OCI-LY7 (cell line): ENCODE measurements at regions not wholly inside any gene's neighbourhood (a gene's known extent, or its start where the extent isn't known, plus 50 kb on each side); places are given as distances from the start of the nearest gene placed in this dataset.

Source experiments
- BruUV-seq: library from RNA; stranded (reverse); fragments of 400-500 nt; replicated peaks from 2 replicates; lab custom pipeline; 2021; lab: Mats Ljungman, UMichigan
- CTCF ChIA-PET: fragments of 300-600 bp; sonication (Branson Sonifier 250); formaldehyde crosslinking; loops from one replicate; lab custom pipeline; 2022; ENCODE audit warnings: antibody characterized with exemption; ENCODE audit not compliant: unreplicated experiment; lab: Charles Lee
- POLR2A ChIA-PET: fragments of 300-600 bp; sonication (Branson Sonifier 250); formaldehyde crosslinking; loops from one replicate; lab custom pipeline; 2022; ENCODE audit warnings: antibody characterized with exemption; lab: Charles Lee
- DNase-seq: peaks from one replicate; pipeline ENCODE4 v3.0.0-alpha.2; 2015; ENCODE audit warnings: low spot score
- H2AFZ ChIP-seq: fragments of 200-600 bp; sonication (generic), shearing (Covaris generic); 2 replicates; pipeline ENCODE4 v1.6.1; 2014; ENCODE audit warnings: mild to moderate bottlenecking, antibody characterized with exemption, low read length, moderate library complexity
- H3K27ac ChIP-seq: fragments of 200-600 bp; sonication (generic); 2 replicates; pipeline ENCODE4 v1.5.1; 2014; ENCODE audit warnings: mixed run types, low read depth, mild to moderate bottlenecking, moderate library complexity, low read length, inconsistent platforms; ENCODE audit not compliant: poor library complexity, severe bottlenecking
- H3K36me3 ChIP-seq: fragments of 200-600 bp; sonication (generic); 2 replicates; pipeline ENCODE4 v1.6.1; 2014; ENCODE audit warnings: mild to moderate bottlenecking, antibody characterized with exemption, low read length, moderate library complexity, mixed read lengths; ENCODE audit not compliant: insufficient read depth
- H3K4me1 ChIP-seq: fragments of 200-600 bp; sonication (generic); 2 replicates; pipeline ENCODE4 v1.5.1; 2014; ENCODE audit warnings: mild to moderate bottlenecking, low read length; ENCODE audit not compliant: insufficient read depth, poor library complexity, severe bottlenecking
- H3K4me2 ChIP-seq: fragments of 200-600 bp; sonication (generic); 2 replicates; pipeline ENCODE4 v1.6.1; 2014; ENCODE audit warnings: mild to moderate bottlenecking, low read length
- H3K4me3 ChIP-seq: fragments of 200-600 bp; sonication (generic); 2 replicates; pipeline ENCODE4 v1.5.1; 2014; ENCODE audit warnings: mild to moderate bottlenecking, low read depth, low read length; ENCODE audit not compliant: poor library complexity, severe bottlenecking
- H3K79me2 ChIP-seq: fragments of 200-600 bp; sonication (generic); 2 replicates; pipeline ENCODE4 v1.6.1; 2016; ENCODE audit warnings: low read depth, mild to moderate bottlenecking, low read length, moderate library complexity, mixed read lengths; ENCODE audit not compliant: insufficient read depth
- H3K9me2 ChIP-seq: fragments of 200-600 bp; sonication (generic); 2 replicates; pipeline ENCODE4 v1.6.1; 2016; ENCODE audit warnings: mild to moderate bottlenecking, low read length, mixed read lengths; ENCODE audit not compliant: insufficient read depth
- H3K9me3 ChIP-seq: fragments of 200-600 bp; sonication (generic); 2 replicates; pipeline ENCODE4 v1.6.1; 2014; ENCODE audit warnings: mild to moderate bottlenecking, mixed run types, low read length, mixed read lengths
- H4K20me1 ChIP-seq: fragments of 200-600 bp; sonication (generic); 2 replicates; pipeline ENCODE4 v1.6.1; 2014; ENCODE audit warnings: mild to moderate bottlenecking, antibody characterized with exemption, low read length, moderate library complexity, mixed read lengths; ENCODE audit not compliant: insufficient read depth
- CTCF ChIP-seq: fragments of 200-600 bp; sonication (generic); conservative IDR thresholded peaks from 2 replicates; pipeline ENCODE4 v1.5.1; 2014; ENCODE audit warnings: mild to moderate bottlenecking, antibody characterized with exemption, low read length, moderate library complexity, mixed read lengths
- EZH2phosphoT487 ChIP-seq: fragments of 200-600 bp; sonication (generic); IDR thresholded peaks from 2 replicates; pipeline ENCODE4 v1.6.1; 2018; ENCODE audit warnings: low read depth, borderline replicate concordance, mild to moderate bottlenecking, mixed run types, antibody characterized with exemption, low read length, moderate library complexity, mixed read lengths
- intact Hi-C: fragments of 100-400 bp; cut with micrococcal nuclease; formaldehyde crosslinking; loops from one replicate; pipeline ENCODE4 v1.10.0; 2022; ENCODE audit not compliant: unreplicated experiment

GRCh38 chr6:94269256-94269655, 849.9 kb upstream of the EPHA7 start:
- Histone ChIP-seq H3K79me2 (no peaks in the 10 kb centered on the region), H3K27ac (no peak overlapping the region), H3K9me3 (no peaks in the 10 kb centered on the region), H2AFZ (no peak overlapping the region), H3K4me2 (no peak overlapping the region), H4K20me1 (no peaks in the 10 kb centered on the region), H3K9me2 (no peaks in the 10 kb centered on the region), H3K36me3 (no peaks in the 10 kb centered on the region), H3K4me3 (no peak overlapping the region), H3K4me1 (no peaks in the 10 kb centered on the region)
- TF ChIP-seq CTCF: no peak
- TF ChIP-seq EZH2phosphoT487: no peak
- intact Hi-C loops: no loop called here
- POLR2A ChIA-PET: no interaction called here
- CTCF ChIA-PET: no interaction called here
- DNase-seq: no peak
- BruUV-seq: no TSS peak

GRCh38 chr6:94260765-94261164, 841.4 kb upstream of the EPHA7 start:
- intact Hi-C loops: no loop called here
- ChIA-PET CTCF (no interaction called here), POLR2A (no interaction called here)
- no peak overlapping the region for H2AFZ ChIP-seq
- no peak for TF ChIP-seq CTCF
- TF ChIP-seq EZH2phosphoT487: no peak
- H3K4me2 ChIP-seq: no peak overlapping the region
- H3K27ac ChIP-seq: no peak overlapping the region
- H3K79me2 ChIP-seq: no peaks in the 10 kb centered on the region
- no peaks in the 10 kb centered on the region for H4K20me1 ChIP-seq
- H3K9me2 ChIP-seq: no peaks in the 10 kb centered on the region
- no TSS peak for BruUV-seq
- DNase-seq: no peak
- H3K4me3 ChIP-seq: no peak overlapping the region
- H3K36me3 ChIP-seq: no peaks in the 10 kb centered on the region
- H3K4me1 ChIP-seq: no peaks in the 10 kb centered on the region
- H3K9me3 ChIP-seq: no peaks in the 10 kb centered on the region

- Histone ChIP-seq H2AFZ (no peak overlapping the region), H3K36me3 (no peaks in the 10 kb centered on the region), H3K4me2 (no peak overlapping the region), H3K27ac (no peak overlapping the region), H4K20me1 (no peaks in the 10 kb centered on the region), H3K79me2 (no peaks in the 10 kb centered on the region), H3K9me3 (no peaks in the 10 kb centered on the region), H3K4me1 (no peaks in the 10 kb centered on the region), H3K9me2 (no peaks in the 10 kb centered on the region), H3K4me3 (no peak overlapping the region)
- intact Hi-C loops: no loop called here
- POLR2A ChIA-PET: interaction anchor here (0.6 to 0.7 kb wide), 3 partner anchors 91 to 244 kb away, joined by 3 to 4 read pairs (median 3); no protein-coding TSS in a partner anchor
- no TSS peak for BruUV-seq
- no peak for TF ChIP-seq CTCF
- no peak for TF ChIP-seq EZH2phosphoT487
- CTCF ChIA-PET: no interaction called here
- no peak for DNase-seq
Measured at GRCh38 chr6:94254689-94255088, 835.3 kb upstream of the EPHA7 start.
